ENCODE measurements at regions not wholly inside any gene's neighbourhood (a gene's known extent, or its start where the extent isn't known, plus 50 kb on each side); places are given as distances from the start of the nearest gene placed in this dataset.
"Not testable (repeated sequence)": the region's sequence is repeated elsewhere in the genome, so short reads cannot be mapped to it uniquely, and the experiment has no call there.

- FAIRE-seq: no peak
Observed at GRCh38 chr1:229017091-229017490, 253.8 kb upstream of the RAB4A start.

GRCh38 chr1:229018674-229019295 lies 252.1 kb upstream of the RAB4A start:
- FAIRE-seq: no peak

- no peak for FAIRE-seq
Observed at GRCh38 chr1:229019663-229020271, 251.1 kb upstream of the RAB4A start.

GRCh38 chr1:229021034-229021433 lies 249.9 kb upstream of the RAB4A start:
- FAIRE-seq: not testable (repeated sequence)

- no peak for FAIRE-seq
Observed at GRCh38 chr1:229022595-229023333, 248.1 kb upstream of the RAB4A start.

GRCh38 chr1:229023651-229024300 lies 247.1 kb upstream of the RAB4A start:
- FAIRE-seq: no peak

GRCh38 chr1:229024528-229025130 lies 246.3 kb upstream of the RAB4A start:
- no peak for FAIRE-seq

- no peak for FAIRE-seq
Observed at GRCh38 chr1:229025576-229025975, 245.3 kb upstream of the RAB4A start.

GRCh38 chr1:229027158-229027557 lies 243.8 kb upstream of the RAB4A start:
- FAIRE-seq: no peak

GRCh38 chr1:229027622-229028182 lies 243.2 kb upstream of the RAB4A start:
- no peak for FAIRE-seq

- no peak for FAIRE-seq
Observed at GRCh38 chr1:229028544-229028943, 242.4 kb upstream of the RAB4A start.

GRCh38 chr1:229028987-229029878 lies 241.7 kb upstream of the RAB4A start:
- FAIRE-seq: no peak

GRCh38 chr1:229029879-229030235 lies 241.1 kb upstream of the RAB4A start:
- FAIRE-seq: no peak

GRCh38 chr1:229030630-229031029 lies 240.3 kb upstream of the RAB4A start:
- FAIRE-seq: no peak

- no peak for FAIRE-seq
Observed at GRCh38 chr1:229031061-229031460, 239.8 kb upstream of the RAB4A start.

GRCh38 chr1:229031481-229032341 lies 239.2 kb upstream of the RAB4A start:
- no peak for FAIRE-seq

GRCh38 chr1:229032375-229032774 lies 238.5 kb upstream of the RAB4A start:
- no peak for FAIRE-seq

GRCh38 chr1:229033480-229033879 lies 237.4 kb upstream of the RAB4A start:
- no peak for FAIRE-seq

GRCh38 chr1:229034342-229034741 lies 236.6 kb upstream of the RAB4A start:
- FAIRE-seq: no peak

GRCh38 chr1:229035054-229035747 lies 235.7 kb upstream of the RAB4A start:
- no peak for FAIRE-seq
